ENCODE measurements at regions not wholly inside any gene's neighbourhood (a gene's known extent, or its start where the extent isn't known, plus 50 kb on each side); places are given as distances from the start of the nearest gene placed in this dataset.

GRCh38 chr10:118841881-118842605 is 87.3 kb upstream of the CACUL1 start:
- 84 to 93% methylated on average over 3 to 17 of the region's 17 CpGs for WGBS, 2 experiments (ENCODE audit: insufficient coverage in 1 of 2, insufficient read length in 1 of 2)
- H3K36me3 ChIP-seq (ENCODE audit: control insufficient read depth, insufficient read depth, low read length), result no peaks in the 10 kb centered on the region
- peaks cover 7% of the 10 kb centered on the region for H3K27me3 Mint-ChIP-seq (ENCODE audit: insufficient read depth)
- no peak for TF ChIP-seq CTCF (conservative IDR thresholded peaks at IDR 0.05)
- H3K4me3 ChIP-seq (ENCODE audit: low read length), result no peak overlapping the region
- no peak overlapping the region for H3K27ac Mint-ChIP-seq
- no peak for DNase-seq
- H3K9me3 Mint-ChIP-seq, result no peaks in the 10 kb centered on the region
- H3K4me3 Mint-ChIP-seq, result no peak overlapping the region
- no peaks in the 10 kb centered on the region for H3K4me1 ChIP-seq (ENCODE audit: control insufficient read depth, insufficient read depth, low read length)
- no peaks in the 10 kb centered on the region for H3K27me3 ChIP-seq (ENCODE audit: control insufficient read depth, insufficient read depth, low read length, poor library complexity, severe bottlenecking)
- no peaks in the 10 kb centered on the region for H3K36me3 Mint-ChIP-seq (ENCODE audit: low read depth)
- no peak overlapping the region for H3K9ac ChIP-seq (ENCODE audit: extremely low read depth, low read length, poor library complexity, severe bottlenecking)
- H3K27ac ChIP-seq (ENCODE audit: low read depth, low read length), result no peak overlapping the region
- H3K9me3 ChIP-seq (ENCODE audit: control insufficient read depth, low read length), result no peaks in the 10 kb centered on the region
- peaks cover 6% of the 10 kb centered on the region for H3K4me1 Mint-ChIP-seq

GRCh38 chr10:118842843-118843624 is 88.3 kb upstream of the CACUL1 start:
- H3K36me3 ChIP-seq (ENCODE audit: control insufficient read depth, insufficient read depth, low read length), result no peaks in the 10 kb centered on the region
- no peaks in the 10 kb centered on the region for H3K4me1 ChIP-seq (ENCODE audit: control insufficient read depth, insufficient read depth, low read length)
- no peaks in the 10 kb centered on the region for H3K27me3 ChIP-seq (ENCODE audit: control insufficient read depth, insufficient read depth, low read length, poor library complexity, severe bottlenecking)
- no peak overlapping the region for H3K4me3 ChIP-seq (ENCODE audit: low read length)
- Mint-ChIP-seq H3K27me3 (ENCODE audit: insufficient read depth) (peaks cover 5% of the 10 kb centered on the region), H3K36me3 (ENCODE audit: low read depth) (no peaks in the 10 kb centered on the region), H3K4me3 (no peak overlapping the region), H3K9me3 (no peaks in the 10 kb centered on the region), H3K4me1 (peaks cover 6% of the 10 kb centered on the region), H3K27ac (no peak overlapping the region)
- DNase-seq, result peak; percentile 36
- H3K9me3 ChIP-seq (ENCODE audit: control insufficient read depth, low read length), result no peaks in the 10 kb centered on the region
- no peak for TF ChIP-seq CTCF (conservative IDR thresholded peaks at IDR 0.05)
- no peak overlapping the region for H3K27ac ChIP-seq (ENCODE audit: low read depth, low read length)
- WGBS, 2 experiments (ENCODE audit: insufficient coverage in 1 of 2, insufficient read length in 1 of 2), result 35 to 38% methylated on average over 4 of the region's 4 CpGs
- H3K9ac ChIP-seq (ENCODE audit: extremely low read depth, low read length, poor library complexity, severe bottlenecking), result no peak overlapping the region

GRCh38 chr10:118843647-118844265 is 89.0 kb upstream of the CACUL1 start:
- 91% methylated on average over 4 to 7 of the region's 7 CpGs for WGBS, 2 experiments (ENCODE audit: insufficient coverage in 1 of 2, insufficient read length in 1 of 2)
- H3K4me3 Mint-ChIP-seq, result no peak overlapping the region
- no peaks in the 10 kb centered on the region for H3K27me3 ChIP-seq (ENCODE audit: control insufficient read depth, insufficient read depth, low read length, poor library complexity, severe bottlenecking)
- H3K4me3 ChIP-seq (ENCODE audit: low read length), result no peak overlapping the region
- no peak overlapping the region for H3K9ac ChIP-seq (ENCODE audit: extremely low read depth, low read length, poor library complexity, severe bottlenecking)
- no peak for DNase-seq
- H3K36me3 ChIP-seq (ENCODE audit: control insufficient read depth, insufficient read depth, low read length), result no peaks in the 10 kb centered on the region
- no peak overlapping the region for H3K27ac ChIP-seq (ENCODE audit: low read depth, low read length)
- H3K4me1 Mint-ChIP-seq, result peaks cover 6% of the 10 kb centered on the region
- no peaks in the 10 kb centered on the region for H3K4me1 ChIP-seq (ENCODE audit: control insufficient read depth, insufficient read depth, low read length)
- H3K9me3 Mint-ChIP-seq, result no peaks in the 10 kb centered on the region
- no peak overlapping the region for H3K27ac Mint-ChIP-seq
- peaks cover 4% of the 10 kb centered on the region for H3K27me3 Mint-ChIP-seq (ENCODE audit: insufficient read depth)
- H3K36me3 Mint-ChIP-seq (ENCODE audit: low read depth), result no peaks in the 10 kb centered on the region
- no peak for TF ChIP-seq CTCF (conservative IDR thresholded peaks at IDR 0.05)
- no peaks in the 10 kb centered on the region for H3K9me3 ChIP-seq (ENCODE audit: control insufficient read depth, low read length)

Data from endodermal cell (in vitro differentiated cells).